OCI-LY1 (cell line): ENCODE measurements at regions not wholly inside any gene's neighbourhood (a gene's known extent, or its start where the extent isn't known, plus 50 kb on each side); places are given as distances from the start of the nearest gene placed in this dataset.

Source experiments
- H2AFZ ChIP-seq: fragments of 200-600 bp; sonication (generic), shearing (Covaris generic); 2 replicates; pipeline ENCODE4 v1.6.0; 2014; ENCODE audit warnings: antibody characterized with exemption, mild to moderate bottlenecking, low read length
- H3F3A ChIP-seq: fragments of 200-600 bp; sonication (generic), shearing (Covaris generic); 2 replicates; pipeline ENCODE4 v1.6.0; 2014; ENCODE audit warnings: mild to moderate bottlenecking, antibody characterized with exemption, low read length, moderate library complexity; ENCODE audit not compliant: insufficient read depth
- H3K27ac ChIP-seq: fragments of 200-600 bp; sonication (generic); 2 replicates; pipeline ENCODE4 v1.5.1; 2014; ENCODE audit warnings: low read length, mixed run types, mild to moderate bottlenecking, low read depth; ENCODE audit not compliant: poor library complexity, severe bottlenecking
- H3K27me3 ChIP-seq: fragments of 200-600 bp; sonication (generic); 2 replicates; pipeline ENCODE4 v1.6.0; 2014; ENCODE audit warnings: antibody characterized with exemption, mild to moderate bottlenecking, low read length, moderate library complexity; ENCODE audit not compliant: insufficient read depth
- H3K36me3 ChIP-seq: fragments of 200-600 bp; sonication (generic); 2 replicates; pipeline ENCODE4 v1.6.1; 2014; ENCODE audit warnings: mild to moderate bottlenecking, antibody characterized with exemption, low read length, moderate library complexity, mixed read lengths; ENCODE audit not compliant: insufficient read depth
- H3K4me1 ChIP-seq: fragments of 200-600 bp; sonication (generic); 2 replicates; pipeline ENCODE4 v1.5.1; 2014; ENCODE audit warnings: mild to moderate bottlenecking, low read length, moderate library complexity; ENCODE audit not compliant: insufficient read depth, severe bottlenecking
- H3K4me2 ChIP-seq: fragments of 200-600 bp; sonication (generic), shearing (Covaris generic); 2 replicates; pipeline ENCODE4 v1.6.1; 2014; ENCODE audit warnings: low read length
- H3K4me3 ChIP-seq: fragments of 200-600 bp; sonication (generic); 2 replicates; pipeline ENCODE4 v1.5.1; 2014; ENCODE audit warnings: low read length, low read depth, mild to moderate bottlenecking, mixed read lengths; ENCODE audit not compliant: poor library complexity, severe bottlenecking
- H3K79me2 ChIP-seq: fragments of 200-600 bp; shearing (Covaris generic); 2 replicates; pipeline ENCODE4 v1.6.1; 2016; ENCODE audit warnings: mixed run types, low read length, mixed read lengths; ENCODE audit not compliant: insufficient read depth
- H3K9ac ChIP-seq: fragments of 200-600 bp; sonication (generic), shearing (Covaris generic); 2 replicates; pipeline ENCODE4 v1.6.1; 2014; ENCODE audit warnings: mild to moderate bottlenecking, low read length, mixed read lengths
- H3K9me2 ChIP-seq: fragments of 200-600 bp; sonication (generic), shearing (Covaris generic); 2 replicates; pipeline ENCODE4 v1.6.1; 2014; ENCODE audit warnings: low read depth, mild to moderate bottlenecking, low read length, mixed read lengths
- H3K9me3 ChIP-seq: fragments of 200-600 bp; shearing (Covaris generic); 2 replicates; pipeline ENCODE4 v1.6.1; 2014; ENCODE audit warnings: low read length, mixed read lengths
- H4K20me1 ChIP-seq: fragments of 200-600 bp; sonication (generic), shearing (Covaris generic); 2 replicates; pipeline ENCODE4 v1.6.0; 2016; ENCODE audit warnings: mild to moderate bottlenecking, low read length; ENCODE audit not compliant: insufficient read depth
- EZH2 ChIP-seq: fragments of 200-600 bp; sonication (generic), shearing (Covaris generic); IDR thresholded peaks from 2 replicates; pipeline ENCODE4 v1.8.0; 2017; ENCODE audit warnings: borderline replicate concordance, mixed run types, mild to moderate bottlenecking, antibody characterized with exemption, low read length, moderate library complexity, mixed read lengths
- TF ChIP-seq, protein P1 (sequence below): fragments of 200-600 bp; sonication (generic), shearing (Covaris generic); IDR thresholded peaks from 2 replicates; pipeline ENCODE4 v1.5.1; 2017; ENCODE audit warnings: mild to moderate bottlenecking, antibody characterized with exemption, low read length, moderate library complexity, mixed read lengths

DNA sequence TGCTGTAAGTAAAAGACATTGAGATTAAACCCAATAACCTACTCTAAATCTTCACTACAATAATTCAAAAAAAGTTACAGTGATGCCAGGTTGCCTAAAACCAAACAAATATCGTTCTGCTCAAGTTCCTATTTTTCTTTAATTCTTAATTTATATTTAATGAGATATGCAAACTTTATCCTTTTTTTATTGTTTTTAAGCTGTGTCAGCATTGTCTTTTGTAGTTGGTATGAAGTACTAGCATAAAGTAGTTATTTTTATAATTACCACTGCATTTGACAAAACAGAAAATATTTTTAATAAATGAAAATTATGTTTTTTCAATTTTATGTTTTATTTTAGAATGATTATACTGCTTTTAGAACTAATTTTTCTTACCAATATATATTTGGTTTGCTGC, 1431.1 kb upstream of the PCDH7 start:
- Histone ChIP-seq H3K4me2 (no peak overlapping the region), H3K9ac (no peak overlapping the region), H3K27ac (no peak overlapping the region), H4K20me1 (no peaks in the 10 kb centered on the region), H3K4me3 (no peak overlapping the region), H2AFZ (no peak overlapping the region), H3K36me3 (no peaks in the 10 kb centered on the region), H3K9me2 (no peaks in the 10 kb centered on the region), H3K27me3 (no peaks in the 10 kb centered on the region), H3F3A (no peaks in the 10 kb centered on the region), H3K4me1 (no peaks in the 10 kb centered on the region), H3K79me2 (no peaks in the 10 kb centered on the region), H3K9me3 (no peaks in the 10 kb centered on the region)
- TF ChIP-seq, protein P1, sequence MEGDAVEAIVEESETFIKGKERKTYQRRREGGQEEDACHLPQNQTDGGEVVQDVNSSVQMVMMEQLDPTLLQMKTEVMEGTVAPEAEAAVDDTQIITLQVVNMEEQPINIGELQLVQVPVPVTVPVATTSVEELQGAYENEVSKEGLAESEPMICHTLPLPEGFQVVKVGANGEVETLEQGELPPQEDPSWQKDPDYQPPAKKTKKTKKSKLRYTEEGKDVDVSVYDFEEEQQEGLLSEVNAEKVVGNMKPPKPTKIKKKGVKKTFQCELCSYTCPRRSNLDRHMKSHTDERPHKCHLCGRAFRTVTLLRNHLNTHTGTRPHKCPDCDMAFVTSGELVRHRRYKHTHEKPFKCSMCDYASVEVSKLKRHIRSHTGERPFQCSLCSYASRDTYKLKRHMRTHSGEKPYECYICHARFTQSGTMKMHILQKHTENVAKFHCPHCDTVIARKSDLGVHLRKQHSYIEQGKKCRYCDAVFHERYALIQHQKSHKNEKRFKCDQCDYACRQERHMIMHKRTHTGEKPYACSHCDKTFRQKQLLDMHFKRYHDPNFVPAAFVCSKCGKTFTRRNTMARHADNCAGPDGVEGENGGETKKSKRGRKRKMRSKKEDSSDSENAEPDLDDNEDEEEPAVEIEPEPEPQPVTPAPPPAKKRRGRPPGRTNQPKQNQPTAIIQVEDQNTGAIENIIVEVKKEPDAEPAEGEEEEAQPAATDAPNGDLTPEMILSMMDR: no peak
- TF ChIP-seq EZH2: no peak

DNA sequence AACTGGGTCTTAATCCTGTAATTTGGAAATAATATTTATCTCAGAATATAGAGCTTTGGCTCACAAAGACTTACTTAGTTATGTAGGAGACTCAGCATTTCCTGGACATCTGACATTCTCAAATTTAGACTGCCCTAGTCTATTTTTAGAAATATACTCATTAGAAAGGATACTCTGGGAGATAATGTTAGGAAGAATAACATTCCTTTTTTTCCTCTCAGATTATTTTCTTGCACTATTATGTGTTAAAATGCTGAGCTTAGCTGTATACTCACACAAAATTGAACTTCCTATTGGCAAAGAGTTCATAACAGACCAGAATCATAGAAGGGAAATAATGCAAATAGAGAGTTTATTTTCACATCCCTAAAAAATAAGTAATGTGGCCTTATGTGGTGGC, 1424.9 kb upstream of the PCDH7 start:
- Histone ChIP-seq H3K4me3 (no peak overlapping the region), H3K79me2 (no peaks in the 10 kb centered on the region), H3K4me1 (no peaks in the 10 kb centered on the region), H3K9me2 (no peaks in the 10 kb centered on the region), H3F3A (no peaks in the 10 kb centered on the region), H3K9ac (no peak overlapping the region), H4K20me1 (no peaks in the 10 kb centered on the region), H3K4me2 (no peak overlapping the region), H3K36me3 (no peaks in the 10 kb centered on the region), H3K9me3 (no peaks in the 10 kb centered on the region), H3K27me3 (no peaks in the 10 kb centered on the region), H2AFZ (no peak overlapping the region), H3K27ac (no peak overlapping the region)
- TF ChIP-seq EZH2: no peak
- TF ChIP-seq, protein P1: no peak

DNA sequence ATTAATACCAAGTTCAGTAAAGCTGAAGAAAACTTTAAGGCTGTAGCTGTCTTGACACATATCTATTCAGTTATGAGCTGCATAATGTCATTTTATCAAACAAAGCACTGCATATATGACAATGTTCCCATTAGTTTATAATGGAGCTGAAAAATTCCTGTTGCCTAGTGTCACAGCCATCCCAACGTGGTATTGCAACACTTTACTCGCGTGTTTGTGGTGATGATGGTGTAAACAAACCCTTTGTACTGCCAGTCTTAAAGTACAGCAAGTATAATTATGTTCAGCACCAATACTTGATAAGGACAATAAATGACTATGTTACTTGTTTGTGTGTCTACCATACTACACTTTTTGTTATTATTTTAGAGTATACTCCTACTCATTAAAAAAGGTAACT, 1415.6 kb upstream of the PCDH7 start:
- Histone ChIP-seq H3K9ac (no peak overlapping the region), H3K36me3 (no peaks in the 10 kb centered on the region), H3K9me2 (no peaks in the 10 kb centered on the region), H2AFZ (no peak overlapping the region), H3K4me2 (no peak overlapping the region), H3K4me1 (no peaks in the 10 kb centered on the region), H3K4me3 (no peak overlapping the region), H3K9me3 (no peaks in the 10 kb centered on the region), H4K20me1 (no peaks in the 10 kb centered on the region), H3K27me3 (no peaks in the 10 kb centered on the region), H3K79me2 (no peaks in the 10 kb centered on the region), H3K27ac (no peak overlapping the region), H3F3A (no peaks in the 10 kb centered on the region)
- TF ChIP-seq, protein P1: no peak
- TF ChIP-seq EZH2: no peak
